ENCODE measurements at regions not wholly inside any gene's neighbourhood (a gene's known extent, or its start where the extent isn't known, plus 50 kb on each side); places are given as distances from the start of the nearest gene placed in this dataset.
A peak's percentile ranks its signal among the peaks of the same experiment; 100 is the strongest.

DNA sequence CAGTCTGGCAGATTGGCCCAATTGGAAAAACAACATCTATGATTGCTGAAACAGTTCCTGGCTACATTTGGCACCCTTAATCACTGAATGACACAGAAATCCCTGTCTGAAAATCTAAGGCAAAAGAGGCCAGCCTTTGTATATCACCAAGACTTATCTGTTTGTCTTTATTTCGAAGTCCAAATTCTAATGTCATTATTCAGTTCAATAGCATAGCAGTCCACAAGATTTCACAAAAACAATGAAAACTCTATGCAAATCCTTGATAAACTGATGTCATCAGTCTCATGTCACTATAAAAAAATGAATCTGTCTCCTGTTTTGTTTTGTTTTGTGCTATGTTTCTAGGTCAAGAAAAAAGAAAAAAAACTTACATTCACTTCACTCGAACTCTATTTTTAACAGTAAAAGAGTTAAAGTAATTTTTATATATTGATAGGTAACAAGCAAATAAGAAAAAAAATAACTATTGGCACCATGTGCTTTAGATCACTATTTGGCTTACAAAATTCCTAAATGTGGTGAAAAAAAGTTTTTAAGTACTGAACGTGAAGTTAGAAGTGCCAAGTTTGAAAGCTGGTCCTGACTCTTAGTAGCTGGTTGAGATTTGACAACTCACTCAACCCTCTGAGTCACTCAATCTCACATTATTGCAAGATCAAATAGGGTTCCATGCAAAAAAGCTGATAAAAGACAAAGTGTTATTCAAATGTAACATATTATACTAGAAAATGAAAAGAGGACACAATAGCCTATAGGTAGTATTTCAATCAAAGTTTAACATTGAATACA lies 359.3 kb downstream of the IRS1 start:
- H3K27me3 ChIP-seq: no peaks in the 10 kb centered on the region
- WGBS: 66% methylated on average over 3 of the region's 3 CpGs
- no peak for TF ChIP-seq POLR2A (IDR thresholded peaks at IDR 0.05)
- TF ChIP-seq POLR2AphosphoS5 (IDR thresholded peaks at IDR 0.05): no peak
- no peak for TF ChIP-seq EP300 (IDR thresholded peaks at IDR 0.05)
- TF ChIP-seq CTCF (IDR thresholded peaks at IDR 0.05): no peak
- no peaks in the 10 kb centered on the region for H3K9me3 ChIP-seq
- H3K4me1 ChIP-seq: no peaks in the 10 kb centered on the region
- peak overlapping the region; percentile 22 for H3K27ac ChIP-seq
- H3K36me3 ChIP-seq: no peaks in the 10 kb centered on the region
- H3K4me3 ChIP-seq: no peak overlapping the region
- DNase-seq (ENCODE audit: low spot score in 2 of 2): no peak

- Histone ChIP-seq H3K27me3 (no peaks in the 10 kb centered on the region), H3K36me3 (no peaks in the 10 kb centered on the region), H3K4me1 (no peaks in the 10 kb centered on the region), H3K27ac (peak overlapping the region; percentile 22), H3K9me3 (no peaks in the 10 kb centered on the region), H3K4me3 (no peak overlapping the region)
- 80% methylated on average over 6 of the region's 6 CpGs for WGBS
- no peak for TF ChIP-seq CTCF (IDR thresholded peaks at IDR 0.05)
- TF ChIP-seq EP300 (IDR thresholded peaks at IDR 0.05): no peak
- TF ChIP-seq POLR2AphosphoS5 (IDR thresholded peaks at IDR 0.05): no peak
- no peak for TF ChIP-seq POLR2A (IDR thresholded peaks at IDR 0.05)
- no peak for DNase-seq (ENCODE audit: low spot score in 2 of 2)
Observed at GRCh38 chr2:226439337-226439736, 360.3 kb downstream of the IRS1 start.

DNA sequence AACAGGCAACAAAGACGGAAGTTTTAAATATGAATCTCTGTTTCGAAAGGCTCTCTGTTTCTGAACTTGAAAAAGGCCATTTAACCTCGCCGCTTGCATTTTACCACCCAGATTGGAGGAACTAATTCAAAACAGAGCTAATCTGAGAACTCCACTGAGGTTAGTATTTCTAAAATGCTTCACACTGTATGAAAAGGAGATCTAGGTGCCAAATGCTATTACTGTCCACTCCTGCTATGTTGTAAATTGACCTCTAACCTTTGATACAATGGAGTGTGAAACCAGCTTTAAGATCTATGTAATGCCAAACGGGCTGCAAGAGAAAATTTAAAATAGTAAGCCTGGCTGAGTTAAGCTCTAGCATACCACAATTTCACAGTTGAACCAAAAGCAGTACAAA lies 364.5 kb downstream of the IRS1 start:
- WGBS: 48% methylated on average over 5 of the region's 5 CpGs
- no peaks in the 10 kb centered on the region for H3K4me1 ChIP-seq
- no peaks in the 10 kb centered on the region for H3K9me3 ChIP-seq
- H3K27ac ChIP-seq: peak overlapping the region; percentile 6
- no peaks in the 10 kb centered on the region for H3K36me3 ChIP-seq
- no peak overlapping the region for H3K4me3 ChIP-seq
- DNase-seq (ENCODE audit: low spot score in 2 of 2): no peak
- H3K27me3 ChIP-seq: no peaks in the 10 kb centered on the region
- TF ChIP-seq POLR2AphosphoS5 (IDR thresholded peaks at IDR 0.05): no peak
- no peak for TF ChIP-seq CTCF (IDR thresholded peaks at IDR 0.05)
- no peak for TF ChIP-seq POLR2A (IDR thresholded peaks at IDR 0.05)
- TF ChIP-seq EP300 (IDR thresholded peaks at IDR 0.05): no peak

GRCh38 chr2:226434702-226435101 lies 364.9 kb downstream of the IRS1 start:
- Histone ChIP-seq H3K4me3 (no peak overlapping the region), H3K27me3 (no peaks in the 10 kb centered on the region), H3K27ac (peak overlapping the region; percentile 6), H3K9me3 (no peaks in the 10 kb centered on the region), H3K4me1 (no peaks in the 10 kb centered on the region), H3K36me3 (no peaks in the 10 kb centered on the region)
- DNase-seq (ENCODE audit: low spot score in 2 of 2): no peak
- TF ChIP-seq POLR2A (IDR thresholded peaks at IDR 0.05) (no peak), POLR2AphosphoS5 (IDR thresholded peaks at IDR 0.05) (no peak), EP300 (IDR thresholded peaks at IDR 0.05) (no peak), CTCF (IDR thresholded peaks at IDR 0.05) (no peak)
- 64% methylated on average over 5 of the region's 5 CpGs for WGBS

GRCh38 chr2:226431288-226431948 lies 368.2 kb downstream of the IRS1 start:
- Histone ChIP-seq H3K4me1 (no peaks in the 10 kb centered on the region), H3K4me3 (no peak overlapping the region), H3K27me3 (no peaks in the 10 kb centered on the region), H3K36me3 (no peaks in the 10 kb centered on the region), H3K9me3 (no peaks in the 10 kb centered on the region), H3K27ac (no peak overlapping the region)
- WGBS: 57% methylated on average over 2 of the region's 2 CpGs
- no peak for TF ChIP-seq CTCF (IDR thresholded peaks at IDR 0.05)
- TF ChIP-seq EP300 (IDR thresholded peaks at IDR 0.05): no peak
- no peak for TF ChIP-seq POLR2AphosphoS5 (IDR thresholded peaks at IDR 0.05)
- no peak for TF ChIP-seq POLR2A (IDR thresholded peaks at IDR 0.05)
- no peak for DNase-seq (ENCODE audit: low spot score in 2 of 2)
